Psoas muscle (tissue), 7 donors: ENCODE measurements at regions not wholly inside any gene's neighbourhood (a gene's known extent, or its start where the extent isn't known, plus 50 kb on each side); places are given as distances from the start of the nearest gene placed in this dataset.

ENCODE experiments used
- ATAC-seq, 4 donors: fragments of 200-7000 bp; cut with Tn5 transposase; one replicate each; pipeline ENCODE4 v1.9.1; 2020; ENCODE audit warnings: moderate library complexity in 3 of 4, mild to moderate bottlenecking in 2 of 4
- DNase-seq, 2 donors: peaks; one replicate each; pipeline ENCODE4 v3.0.0-alpha.2; 2020
- H3K27ac ChIP-seq: fragments of 200-600 bp; one replicate; pipeline ENCODE4 v1.8.0; 2022
- H3K27me3 ChIP-seq, 3 donors: fragments of 200-600 bp in 1 of 3; one replicate each; pipeline versions ENCODE4 v1.6.1 to v1.8.0; 2013 to 2022; ENCODE audit warnings: low read length in 2 of 3, mild to moderate bottlenecking in 2 of 3, moderate library complexity in 1 of 3; ENCODE audit not compliant: insufficient read depth in 3 of 3
- H3K36me3 ChIP-seq, 2 donors: fragments of 200-600 bp in 1 of 2; one replicate each; pipeline versions ENCODE4 v1.6.1 to v1.8.0; 2013 to 2022; ENCODE audit warnings: low read depth in 1 of 2, mild to moderate bottlenecking in 1 of 2, moderate library complexity in 1 of 2; ENCODE audit not compliant: insufficient read depth in 1 of 2
- H3K4me1 ChIP-seq: fragments of 200-600 bp; one replicate; pipeline ENCODE4 v1.8.0; 2022
- H3K4me3 ChIP-seq: fragments of 200-600 bp; one replicate; pipeline ENCODE4 v1.8.0; 2022; ENCODE audit warnings: mild to moderate bottlenecking
- H3K9me3 ChIP-seq: fragments of 200-600 bp; one replicate; pipeline ENCODE4 v1.8.0; 2022
- CTCF ChIP-seq: fragments of 200-600 bp; IDR thresholded peaks from one replicate; pipeline ENCODE4 v1.8.0; 2022; ENCODE audit warnings: antibody characterized with exemption
- WGBS, 3 donors: extraction: QIAGEN DNeasy Blood & Tissue Kit; methylation state at CpG; one replicate each; pipeline versions ENCODE4 v1.1.6 to v1.1.7; 2013; 5-methylcytosine and 5-hydroxymethylcytosine counted together
- intact Hi-C, 2 donors: fragments of 100-400 bp; cut with DNase I; formaldehyde crosslinking; loops; one replicate each; pipeline versions ENCODE4 v1.11.0 to v1.14.2; 2022
- donor health status: healthy with polysubstance abuse.
- donor health status: DM: no; HTN: no; CAD: no; lungs with moderate emphysema.
- donor health status: Bipolar disorder and iron deficiency.
- donor health status: healthy.
- donor health status: DM: yes; HTN: yes; CAD: no.
- donor health status: DM: no; HTN: no; CAD: no.
- donor health status: DM: yes; HTN: yes; CAD: no.

GRCh38 chr2:183383854-183384253 is 259.6 kb downstream of the NUP35 start:
- Histone ChIP-seq H3K9me3 (peaks cover 7% of the 10 kb centered on the region), H3K27ac (no peak overlapping the region), H3K36me3 (no peaks in the 10 kb centered on the region), H3K4me1 (no peaks in the 10 kb centered on the region), H3K27me3 (no peaks in the 10 kb centered on the region), H3K4me3 (no peak overlapping the region)
- intact Hi-C loops: no loop called here
- TF ChIP-seq CTCF: no peak
- ATAC-seq (no peak), DNase-seq (no peak)
- 93 to 96% (median 94%) methylated on average over 1 of the region's 1 CpG for WGBS, 3 donors

GRCh38 chr2:183389546-183390080 is 265.4 kb downstream of the NUP35 start:
- 88 to 93% (median 91%) methylated on average over 2 of the region's 2 CpGs for WGBS, 3 donors
- ATAC-seq (no peak), DNase-seq (no peak)
- H3K36me3 ChIP-seq: no peaks in the 10 kb centered on the region
- H3K4me3 ChIP-seq: no peak overlapping the region
- H3K4me1 ChIP-seq: no peaks in the 10 kb centered on the region
- TF ChIP-seq CTCF: no peak
- no peaks in the 10 kb centered on the region for H3K27me3 ChIP-seq
- intact Hi-C loops: no loop called here
- peaks cover 7% of the 10 kb centered on the region for H3K9me3 ChIP-seq
- no peak overlapping the region for H3K27ac ChIP-seq

- no peak for DNase-seq
- Histone ChIP-seq H3K9me3 (peaks cover 7% of the 10 kb centered on the region), H3K4me1 (no peaks in the 10 kb centered on the region), H3K36me3 (no peaks in the 10 kb centered on the region), H3K4me3 (no peak overlapping the region), H3K27ac (no peak overlapping the region), H3K27me3 (no peaks in the 10 kb centered on the region)
- no peak for TF ChIP-seq CTCF
- WGBS, 3 donors: 78 to 90% (median 86%) methylated on average over 4 of the region's 4 CpGs
- intact Hi-C loops: no loop called here
- no peak for ATAC-seq
These were observed 265.9 kb downstream of the NUP35 start for GRCh38 chr2:183390109-183390508.

DNA sequence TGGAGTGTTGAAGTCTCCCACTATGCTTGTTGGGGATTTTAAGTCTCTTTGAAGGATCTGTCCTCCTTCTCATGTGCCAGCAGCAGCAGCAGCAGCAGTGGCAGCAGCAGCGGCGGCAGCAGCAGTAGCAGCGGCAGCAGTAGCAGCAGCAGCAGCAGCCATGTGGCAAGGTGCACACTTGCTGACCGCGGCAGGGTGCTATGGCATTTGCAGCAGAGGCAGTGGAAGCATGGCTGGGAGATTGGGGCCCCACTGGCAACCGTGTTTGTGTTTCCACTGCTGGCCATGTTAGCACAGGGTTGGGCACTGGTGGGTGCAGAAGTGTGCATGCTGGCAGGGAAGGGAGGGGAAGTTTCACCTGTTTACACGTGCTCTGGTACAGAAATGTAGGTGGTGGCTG is 280.1 kb downstream of the NUP35 start:
- H3K36me3 ChIP-seq: no peaks in the 10 kb centered on the region
- intact Hi-C loops: no loop called here
- no peak overlapping the region for H3K27ac ChIP-seq
- H3K4me1 ChIP-seq: no peaks in the 10 kb centered on the region
- H3K4me3 ChIP-seq: no peak overlapping the region
- no peak for ATAC-seq
- no peak for DNase-seq
- 86 to 90% (median 89%) methylated on average over 7 of the region's 7 CpGs for WGBS, 3 donors
- H3K9me3 ChIP-seq: peaks cover 3% of the 10 kb centered on the region
- H3K27me3 ChIP-seq: no peaks in the 10 kb centered on the region
- TF ChIP-seq CTCF: no peak

GRCh38 chr2:183408562-183408961 is 284.3 kb downstream of the NUP35 start:
- intact Hi-C loops: no loop called here
- 0% methylated on average over 1 of the region's 1 CpG for WGBS, 3 donors
- no peak for DNase-seq
- no peaks in the 10 kb centered on the region for H3K36me3 ChIP-seq
- no peak for ATAC-seq
- no peak overlapping the region for H3K4me3 ChIP-seq
- no peaks in the 10 kb centered on the region for H3K4me1 ChIP-seq
- H3K27me3 ChIP-seq: no peaks in the 10 kb centered on the region
- no peak overlapping the region for H3K27ac ChIP-seq
- peaks cover 1% of the 10 kb centered on the region for H3K9me3 ChIP-seq
- TF ChIP-seq CTCF: no peak
